ENCODE measurements at regions not wholly inside any gene's neighbourhood (a gene's known extent, or its start where the extent isn't known, plus 50 kb on each side); places are given as distances from the start of the nearest gene placed in this dataset.
"Not testable (repeated sequence)": the region's sequence is repeated elsewhere in the genome, so short reads cannot be mapped to it uniquely, and the experiment has no call there.

DNA sequence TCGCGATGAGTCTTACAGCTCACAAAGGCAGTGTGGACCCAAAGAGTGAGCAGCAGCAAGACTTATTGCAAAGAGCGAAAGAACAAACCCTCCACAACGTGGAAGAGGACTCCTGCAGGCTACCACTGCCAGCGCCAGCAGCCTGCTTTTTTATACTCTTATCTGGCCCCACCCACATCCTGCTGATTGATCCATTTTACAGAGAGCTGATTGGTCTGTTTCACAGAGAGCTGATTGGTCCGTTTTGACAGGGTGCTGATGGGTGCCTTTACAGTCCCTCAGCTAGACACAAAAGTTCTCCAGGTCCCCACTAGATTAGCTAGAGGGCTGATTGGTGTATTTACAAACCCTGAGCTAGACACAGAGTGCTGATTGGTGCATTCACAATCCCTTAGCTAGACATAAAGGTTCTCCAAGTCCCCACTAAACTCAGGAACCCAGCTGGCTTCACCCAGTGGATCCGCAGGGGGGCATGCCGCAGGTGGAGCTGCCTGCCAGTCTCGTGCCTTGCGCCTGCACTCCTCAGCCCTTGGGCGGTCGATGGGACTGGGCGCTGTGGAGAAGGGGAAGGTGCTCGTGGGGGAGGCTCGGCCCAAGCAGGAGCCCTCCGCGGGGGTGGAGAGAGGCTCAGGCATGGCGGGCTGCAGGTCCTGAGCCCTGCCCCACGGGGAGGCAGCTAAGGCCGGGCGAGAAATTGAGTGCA is 75.7 kb downstream of the QDPR start:
- not testable (repeated sequence) for TF ChIP-seq TAF1 (IDR thresholded peaks at IDR 0.05; ENCODE audit: borderline replicate concordance, low read depth, low read length); POLR2A (IDR thresholded peaks at IDR 0.05; ENCODE audit: low read depth, low read length)

Measured in GM12892 (cell line).